Lower leg skin (tissue), 4 donors: ENCODE measurements at regions not wholly inside any gene's neighbourhood (a gene's known extent, or its start where the extent isn't known, plus 50 kb on each side); places are given as distances from the start of the nearest gene placed in this dataset.
"Not testable (repeated sequence)": the region's sequence is repeated elsewhere in the genome, so short reads cannot be mapped to it uniquely, and the experiment has no call there.

Source experiments
- DNase-seq, 2 donors: peaks; one replicate each; pipeline ENCODE4 v3.0.0-alpha.2; 2019; ENCODE audit warnings: low spot score in 2 of 2
- H3K4me3 ChIP-seq: fragments of 200-600 bp; sonication (generic); 2 replicates; pipeline ENCODE4 v1.5.1; 2017; ENCODE audit warnings: mild to moderate bottlenecking, low read depth; ENCODE audit not compliant: poor library complexity, severe bottlenecking
- POLR2A ChIP-seq, 2 donors: fragments of 450-650 bp; IDR thresholded peaks; one replicate each; pipeline ENCODE4 v1.6.1; 2016 to 2017; ENCODE audit warnings: antibody characterized with exemption in 2 of 2, mild to moderate bottlenecking in 1 of 2, moderate library complexity in 1 of 2
- WGBS, 2 donors: methylation state at CpG; one replicate each; pipeline ENCODE4 v1.1.5; 2018; 5-methylcytosine and 5-hydroxymethylcytosine counted together
- intact Hi-C: fragments of 100-400 bp; cut with DNase I; formaldehyde crosslinking; loops from one replicate; pipeline ENCODE4 v1.15.0; 2023; ENCODE audit warnings: low total_unique reads
- TF ChIP-seq, protein P1 (sequence below), 3 donors: fragments of 450-650 bp; IDR thresholded peaks; one replicate each; pipeline ENCODE4 v1.5.1; 2016; ENCODE audit warnings: antibody characterized with exemption in 3 of 3, mild to moderate bottlenecking in 3 of 3, moderate library complexity in 2 of 3

DNA sequence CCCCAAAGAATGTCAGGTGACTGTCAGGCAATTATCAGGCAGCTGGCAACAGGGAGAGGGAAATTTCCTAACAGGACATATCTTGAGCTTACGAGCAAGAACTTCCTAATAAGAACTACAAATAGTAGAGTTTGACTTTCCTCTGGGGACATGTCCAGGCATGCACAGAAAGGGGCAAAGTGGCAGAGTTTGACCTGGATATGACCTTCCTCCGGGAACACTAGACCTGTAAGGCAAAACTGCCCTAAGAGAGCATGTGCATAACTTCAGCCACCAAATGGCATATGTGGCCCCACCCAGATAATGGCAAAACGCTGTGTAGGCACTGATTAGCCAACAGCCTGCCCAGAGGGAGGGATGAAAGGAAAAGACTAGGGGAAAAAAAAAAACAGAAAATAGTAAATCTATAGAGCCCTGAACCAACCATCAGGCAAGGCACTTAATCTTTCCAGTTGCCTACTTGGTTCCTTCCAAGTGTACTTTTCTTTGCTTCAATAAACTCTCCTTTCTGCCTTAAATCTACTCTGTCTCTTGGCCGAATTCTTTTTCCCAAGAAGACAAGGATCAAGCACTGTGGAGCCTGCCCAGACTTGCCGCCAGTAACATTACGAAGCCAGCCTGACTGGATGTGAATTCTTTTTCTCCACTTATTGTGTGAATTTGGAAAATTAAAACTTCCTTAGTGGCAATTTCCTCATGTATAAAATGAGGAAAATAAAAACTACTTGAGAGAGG is 164.1 kb downstream of the SPTSSA start:
- WGBS, 2 donors: 33 to 34% methylated on average over 6 of the region's 6 CpGs
- no peak for DNase-seq
- TF ChIP-seq, protein P1, sequence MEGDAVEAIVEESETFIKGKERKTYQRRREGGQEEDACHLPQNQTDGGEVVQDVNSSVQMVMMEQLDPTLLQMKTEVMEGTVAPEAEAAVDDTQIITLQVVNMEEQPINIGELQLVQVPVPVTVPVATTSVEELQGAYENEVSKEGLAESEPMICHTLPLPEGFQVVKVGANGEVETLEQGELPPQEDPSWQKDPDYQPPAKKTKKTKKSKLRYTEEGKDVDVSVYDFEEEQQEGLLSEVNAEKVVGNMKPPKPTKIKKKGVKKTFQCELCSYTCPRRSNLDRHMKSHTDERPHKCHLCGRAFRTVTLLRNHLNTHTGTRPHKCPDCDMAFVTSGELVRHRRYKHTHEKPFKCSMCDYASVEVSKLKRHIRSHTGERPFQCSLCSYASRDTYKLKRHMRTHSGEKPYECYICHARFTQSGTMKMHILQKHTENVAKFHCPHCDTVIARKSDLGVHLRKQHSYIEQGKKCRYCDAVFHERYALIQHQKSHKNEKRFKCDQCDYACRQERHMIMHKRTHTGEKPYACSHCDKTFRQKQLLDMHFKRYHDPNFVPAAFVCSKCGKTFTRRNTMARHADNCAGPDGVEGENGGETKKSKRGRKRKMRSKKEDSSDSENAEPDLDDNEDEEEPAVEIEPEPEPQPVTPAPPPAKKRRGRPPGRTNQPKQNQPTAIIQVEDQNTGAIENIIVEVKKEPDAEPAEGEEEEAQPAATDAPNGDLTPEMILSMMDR (IDR thresholded peaks at IDR 0.05): no peak
- TF ChIP-seq POLR2A (IDR thresholded peaks at IDR 0.05): no peak
- intact Hi-C loops: no loop called here
- no peak overlapping the region for H3K4me3 ChIP-seq

DNA sequence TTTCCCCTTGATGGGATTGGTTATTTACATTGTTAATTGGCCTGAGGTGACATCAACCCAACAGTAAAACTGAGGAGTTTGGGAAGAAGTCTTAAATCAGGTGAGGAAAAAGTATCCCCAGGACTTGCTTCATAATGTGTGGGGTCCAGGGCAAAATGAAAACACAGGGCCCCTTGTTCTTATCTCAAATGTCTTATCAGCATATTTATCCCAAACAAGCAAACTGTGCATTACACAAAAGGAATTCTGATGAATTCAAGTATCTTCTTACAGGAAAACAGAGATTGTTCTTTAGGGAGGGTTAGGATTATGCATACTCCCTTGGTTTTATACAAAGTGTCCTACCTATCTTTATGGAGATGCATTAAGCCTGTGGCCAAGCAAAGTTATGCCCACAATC is 178.4 kb downstream of the SPTSSA start:
- TF ChIP-seq POLR2A (IDR thresholded peaks at IDR 0.05): no peak
- TF ChIP-seq, protein P1 (IDR thresholded peaks at IDR 0.05): no peak
- intact Hi-C loops: no loop called here
- no peak for DNase-seq
- H3K4me3 ChIP-seq: no peak overlapping the region

DNA sequence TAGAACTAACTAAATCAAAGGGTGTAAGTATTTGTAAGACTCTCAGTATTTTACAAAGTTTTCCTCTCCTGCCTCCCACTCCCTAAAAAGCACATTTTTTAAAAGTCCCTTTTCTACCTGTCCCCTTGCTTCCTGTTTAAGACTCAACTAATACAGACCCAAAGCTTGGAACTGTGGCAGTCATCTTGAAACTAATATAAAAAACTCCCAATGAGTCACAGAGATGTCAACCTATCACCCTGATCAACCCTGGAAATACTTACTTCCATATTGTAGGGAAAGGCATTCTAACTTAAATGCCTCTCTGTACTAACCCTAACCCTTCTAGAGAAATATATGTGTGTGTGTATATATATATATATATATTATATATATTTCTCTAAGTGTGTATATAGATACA is 184.8 kb downstream of the SPTSSA start:
- intact Hi-C loops: no loop called here
- no peak for DNase-seq
- H3K4me3 ChIP-seq: no peak overlapping the region
- TF ChIP-seq, protein P1 (IDR thresholded peaks at IDR 0.05): no peak
- TF ChIP-seq POLR2A (IDR thresholded peaks at IDR 0.05): no peak

GRCh38 chr14:34275530-34275929 is 186.5 kb downstream of the SPTSSA start:
- DNase-seq: no peak
- WGBS, 2 donors: 65 to 74% methylated on average over 1 of the region's 1 CpG
- H3K4me3 ChIP-seq: no peak overlapping the region
- no peak for TF ChIP-seq POLR2A (IDR thresholded peaks at IDR 0.05)
- TF ChIP-seq, protein P1 (IDR thresholded peaks at IDR 0.05): no peak
- intact Hi-C loops: no loop called here

GRCh38 chr14:34275078-34275477 is 187.0 kb downstream of the SPTSSA start:
- TF ChIP-seq, protein P1 (IDR thresholded peaks at IDR 0.05): no peak
- TF ChIP-seq POLR2A (IDR thresholded peaks at IDR 0.05): no peak
- H3K4me3 ChIP-seq: no peak overlapping the region
- 65 to 67% methylated on average over 4 of the region's 4 CpGs for WGBS, 2 donors
- no peak for DNase-seq
- intact Hi-C loops: no loop called here

- intact Hi-C loops, DNase-seq, H3K4me3 ChIP-seq: not testable (repeated sequence)
- 92 to 96% methylated on average over 2 of the region's 4 CpGs for WGBS, 2 donors
These were observed 188.3 kb downstream of the SPTSSA start for GRCh38 chr14:34273716-34274115.
